IPS-18a (cell line): ENCODE measurements at regions not wholly inside any gene's neighbourhood (a gene's known extent, or its start where the extent isn't known, plus 50 kb on each side); places are given as distances from the start of the nearest gene placed in this dataset.

Experiments used
- H3K27ac ChIP-seq: one replicate; pipeline ENCODE4 v1.5.1; 2013; ENCODE audit warnings: low read length
- H3K27me3 ChIP-seq: one replicate; pipeline ENCODE4 v1.6.1; 2013; ENCODE audit warnings: mild to moderate bottlenecking, low read length; ENCODE audit not compliant: control insufficient read depth, insufficient read depth
- H3K36me3 ChIP-seq: one replicate; pipeline ENCODE4 v1.6.1; 2013; ENCODE audit warnings: low read depth, low read length; ENCODE audit not compliant: control insufficient read depth
- H3K4me1 ChIP-seq: one replicate; pipeline ENCODE4 v1.6.1; 2013; ENCODE audit warnings: low read depth, low read length; ENCODE audit not compliant: control insufficient read depth
- H3K4me3 ChIP-seq: one replicate; pipeline ENCODE4 v1.5.1; 2013; ENCODE audit warnings: low read length
- H3K9ac ChIP-seq: one replicate; pipeline ENCODE4 v1.6.1; 2013; ENCODE audit warnings: mild to moderate bottlenecking, low read length, moderate library complexity
- H3K9me3 ChIP-seq: one replicate; pipeline ENCODE4 v1.6.1; 2013; ENCODE audit warnings: low read depth, low read length; ENCODE audit not compliant: control insufficient read depth

GRCh38 chr3:18787441-18787840 lies 360.9 kb upstream of the KCNH8 start:
- no peak overlapping the region for H3K27ac ChIP-seq
- no peaks in the 10 kb centered on the region for H3K36me3 ChIP-seq
- H3K4me3 ChIP-seq: no peak overlapping the region
- no peak overlapping the region for H3K9ac ChIP-seq
- H3K4me1 ChIP-seq: no peaks in the 10 kb centered on the region
- H3K9me3 ChIP-seq: no peaks in the 10 kb centered on the region
- H3K27me3 ChIP-seq: no peaks in the 10 kb centered on the region

DNA sequence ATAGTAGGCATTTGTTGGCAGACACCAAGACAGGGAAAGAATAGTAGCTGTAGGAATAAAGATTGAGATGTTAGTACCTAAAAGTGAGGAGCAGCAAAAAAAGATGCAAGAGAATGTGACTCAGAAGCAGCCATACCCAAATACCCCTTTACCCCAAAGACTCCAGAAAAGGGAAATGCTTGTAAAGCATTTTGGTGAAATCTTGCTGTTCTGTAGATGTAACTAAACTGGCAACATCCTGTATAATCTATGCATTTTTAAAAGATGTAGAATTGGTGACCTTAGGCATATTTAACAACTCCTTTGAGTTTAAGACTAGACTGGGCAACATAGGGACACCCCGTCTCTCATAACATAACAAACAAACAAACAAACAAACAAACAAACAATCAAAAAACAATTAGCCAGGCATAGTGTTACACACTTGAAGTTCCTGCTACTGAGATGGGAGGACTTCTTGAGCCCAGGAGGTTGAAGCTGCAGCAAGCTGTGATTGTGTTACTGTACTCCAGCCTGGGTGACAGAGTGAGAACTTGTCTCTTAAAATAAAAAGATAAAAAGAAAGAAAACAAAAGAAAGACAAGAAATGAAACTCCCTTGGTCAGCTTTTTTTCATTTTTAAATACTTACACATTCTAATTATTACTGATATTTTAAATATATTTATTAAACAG lies 361.5 kb upstream of the KCNH8 start:
- no peak overlapping the region for H3K9ac ChIP-seq
- H3K36me3 ChIP-seq: no peaks in the 10 kb centered on the region

GRCh38 chr3:18782191-18782590 lies 357.1 kb upstream of the SATB1 start:
- H3K9ac ChIP-seq: no peak overlapping the region
- H3K36me3 ChIP-seq: no peaks in the 10 kb centered on the region
- no peaks in the 10 kb centered on the region for H3K4me1 ChIP-seq
- H3K4me3 ChIP-seq: no peak overlapping the region
- no peaks in the 10 kb centered on the region for H3K27me3 ChIP-seq
- H3K27ac ChIP-seq: no peak overlapping the region
- no peaks in the 10 kb centered on the region for H3K9me3 ChIP-seq

More for the DNA sequence above, 361.5 kb upstream of the KCNH8 start:
- Histone ChIP-seq H3K27me3 (no peaks in the 10 kb centered on the region), H3K27ac (no peak overlapping the region), H3K4me3 (no peak overlapping the region), H3K4me1 (no peaks in the 10 kb centered on the region), H3K9me3 (no peaks in the 10 kb centered on the region)

GRCh38 chr3:18780959-18781358 lies 355.8 kb upstream of the SATB1 start:
- Histone ChIP-seq H3K9ac (no peak overlapping the region), H3K4me3 (no peak overlapping the region), H3K9me3 (no peaks in the 10 kb centered on the region), H3K27ac (no peak overlapping the region), H3K36me3 (no peaks in the 10 kb centered on the region), H3K27me3 (no peaks in the 10 kb centered on the region), H3K4me1 (no peaks in the 10 kb centered on the region)

DNA sequence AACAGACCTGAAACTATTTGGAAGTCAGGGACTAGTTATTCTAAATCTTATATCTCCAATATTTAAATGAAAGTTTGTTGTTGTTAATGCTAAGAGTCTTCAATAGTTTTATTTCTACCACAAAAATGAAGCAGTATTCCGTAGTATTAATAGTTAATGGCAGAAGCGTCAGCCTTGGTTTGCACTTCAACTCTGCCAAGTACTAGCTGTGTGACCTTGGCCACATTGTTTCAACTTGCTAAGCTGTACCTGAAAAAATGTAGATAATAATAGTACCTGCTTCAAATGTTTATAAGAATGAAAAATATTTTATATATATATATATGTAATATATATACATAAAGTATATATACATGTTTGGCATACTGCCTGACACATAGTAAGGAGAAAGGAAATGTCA lies 354.6 kb upstream of the SATB1 start:
- no peaks in the 10 kb centered on the region for H3K36me3 ChIP-seq
- no peak overlapping the region for H3K4me3 ChIP-seq
- H3K27ac ChIP-seq: no peak overlapping the region
- H3K4me1 ChIP-seq: peaks cover 2% of the 10 kb centered on the region
- H3K27me3 ChIP-seq: no peaks in the 10 kb centered on the region
- no peak overlapping the region for H3K9ac ChIP-seq
- H3K9me3 ChIP-seq: no peaks in the 10 kb centered on the region

- Histone ChIP-seq H3K4me1 (peaks cover 3% of the 10 kb centered on the region), H3K9ac (no peak overlapping the region), H3K36me3 (no peaks in the 10 kb centered on the region), H3K9me3 (no peaks in the 10 kb centered on the region), H3K4me3 (no peak overlapping the region), H3K27me3 (no peaks in the 10 kb centered on the region), H3K27ac (no peak overlapping the region)
These were observed 353.5 kb upstream of the SATB1 start for GRCh38 chr3:18778598-18778997.

DNA sequence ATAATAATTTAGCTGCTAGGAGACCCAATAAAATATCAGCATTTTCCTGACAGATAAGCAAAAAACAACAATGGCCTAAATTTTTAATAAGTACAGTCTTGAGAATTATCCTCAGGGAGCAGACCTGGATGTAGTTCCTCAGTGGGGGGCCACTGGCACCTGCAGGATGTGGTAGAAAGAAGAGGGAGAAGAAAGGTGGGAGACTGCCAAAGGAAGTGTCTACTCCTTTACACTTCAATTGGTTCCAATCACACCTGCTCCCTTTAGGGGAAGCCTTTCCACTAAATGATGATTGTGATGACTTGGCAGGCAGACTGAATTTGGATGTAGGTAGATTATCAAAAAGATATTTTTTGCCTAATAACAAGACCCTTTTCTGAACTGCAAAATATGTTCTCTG lies 353.0 kb upstream of the SATB1 start:
- H3K36me3 ChIP-seq: no peaks in the 10 kb centered on the region
- H3K4me1 ChIP-seq: peaks cover 3% of the 10 kb centered on the region
- no peaks in the 10 kb centered on the region for H3K27me3 ChIP-seq
- no peak overlapping the region for H3K27ac ChIP-seq
- no peak overlapping the region for H3K9ac ChIP-seq
- H3K4me3 ChIP-seq: no peak overlapping the region
- H3K9me3 ChIP-seq: no peaks in the 10 kb centered on the region

GRCh38 chr3:18775501-18775900 lies 350.4 kb upstream of the SATB1 start:
- Histone ChIP-seq H3K27ac (no peak overlapping the region), H3K9me3 (no peaks in the 10 kb centered on the region), H3K4me3 (no peak overlapping the region), H3K4me1 (peaks cover 3% of the 10 kb centered on the region), H3K36me3 (no peaks in the 10 kb centered on the region), H3K27me3 (no peaks in the 10 kb centered on the region), H3K9ac (no peak overlapping the region)

DNA sequence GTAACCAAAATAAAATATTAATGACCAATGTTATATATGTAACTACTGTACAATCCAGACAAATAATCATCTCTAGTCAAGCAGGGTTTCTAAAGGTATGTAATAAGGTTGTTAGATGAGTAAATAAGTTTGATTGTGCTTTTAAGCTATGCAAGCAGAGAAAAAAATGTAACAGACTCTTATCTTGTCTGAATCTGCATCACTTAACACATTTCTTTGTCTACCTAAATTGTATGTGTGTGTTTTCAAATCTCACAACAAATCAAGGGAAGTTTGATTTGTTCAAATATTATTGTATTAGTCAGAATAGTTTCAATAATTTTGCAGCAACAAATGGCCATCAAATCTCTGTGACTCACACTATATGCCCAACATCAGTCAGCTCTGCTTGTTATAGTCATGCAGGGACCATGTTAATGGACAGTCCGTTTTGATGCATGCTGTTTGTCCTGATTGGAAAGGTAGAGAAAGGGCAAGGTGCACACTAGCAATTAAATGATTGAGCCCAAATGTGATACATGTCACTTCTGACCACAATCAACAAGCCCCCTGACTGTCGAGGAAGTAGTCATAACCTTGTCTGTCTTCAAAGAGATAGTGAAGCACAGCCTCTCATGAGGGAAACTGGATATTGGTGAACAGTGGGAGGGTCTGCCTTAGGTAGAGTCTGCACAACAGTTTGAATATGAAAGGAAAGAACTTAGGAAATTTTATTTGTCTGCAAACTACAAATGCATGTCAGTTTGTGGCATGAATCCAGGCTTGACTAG lies 349.4 kb upstream of the SATB1 start:
- Histone ChIP-seq H3K9ac (no peak overlapping the region), H3K9me3 (no peaks in the 10 kb centered on the region), H3K36me3 (no peaks in the 10 kb centered on the region), H3K27ac (no peak overlapping the region), H3K27me3 (no peaks in the 10 kb centered on the region), H3K4me1 (peaks cover 3% of the 10 kb centered on the region), H3K4me3 (no peak overlapping the region)

GRCh38 chr3:18772699-18773305 lies 347.7 kb upstream of the SATB1 start:
- no peak overlapping the region for H3K27ac ChIP-seq
- H3K9ac ChIP-seq: no peak overlapping the region
- no peaks in the 10 kb centered on the region for H3K36me3 ChIP-seq
- H3K4me1 ChIP-seq: peaks cover 3% of the 10 kb centered on the region
- no peaks in the 10 kb centered on the region for H3K27me3 ChIP-seq
- no peak overlapping the region for H3K4me3 ChIP-seq
- H3K9me3 ChIP-seq: no peaks in the 10 kb centered on the region

GRCh38 chr3:18771931-18772330 lies 346.8 kb upstream of the SATB1 start:
- H3K9me3 ChIP-seq: no peaks in the 10 kb centered on the region
- H3K36me3 ChIP-seq: no peaks in the 10 kb centered on the region
- peaks cover 3% of the 10 kb centered on the region for H3K4me1 ChIP-seq
- H3K9ac ChIP-seq: no peak overlapping the region
- no peak overlapping the region for H3K27ac ChIP-seq
- no peak overlapping the region for H3K4me3 ChIP-seq
- no peaks in the 10 kb centered on the region for H3K27me3 ChIP-seq
